ENCODE measurements at regions not wholly inside any gene's neighbourhood (a gene's known extent, or its start where the extent isn't known, plus 50 kb on each side); places are given as distances from the start of the nearest gene placed in this dataset.

DNA sequence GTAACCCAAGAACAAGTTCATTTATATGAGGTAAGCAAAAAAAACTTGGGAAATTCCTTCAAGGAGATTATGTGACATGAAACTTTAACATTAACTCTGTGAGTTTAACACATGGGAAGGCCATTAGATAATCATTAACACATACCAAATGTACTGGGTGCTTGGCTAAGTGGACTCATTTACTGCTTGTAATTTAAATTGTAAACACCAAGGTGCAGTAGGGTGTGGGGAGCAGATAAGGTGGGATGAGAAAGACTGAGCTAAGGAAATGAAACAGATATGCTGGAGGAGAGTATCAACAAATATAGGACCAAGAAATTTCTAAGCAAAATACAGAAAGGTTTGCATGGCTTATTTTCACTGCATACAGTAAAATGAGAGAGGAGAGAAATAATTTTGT lies 2384.8 kb upstream of the ACO1 start:
- TF ChIP-seq, protein P1, sequence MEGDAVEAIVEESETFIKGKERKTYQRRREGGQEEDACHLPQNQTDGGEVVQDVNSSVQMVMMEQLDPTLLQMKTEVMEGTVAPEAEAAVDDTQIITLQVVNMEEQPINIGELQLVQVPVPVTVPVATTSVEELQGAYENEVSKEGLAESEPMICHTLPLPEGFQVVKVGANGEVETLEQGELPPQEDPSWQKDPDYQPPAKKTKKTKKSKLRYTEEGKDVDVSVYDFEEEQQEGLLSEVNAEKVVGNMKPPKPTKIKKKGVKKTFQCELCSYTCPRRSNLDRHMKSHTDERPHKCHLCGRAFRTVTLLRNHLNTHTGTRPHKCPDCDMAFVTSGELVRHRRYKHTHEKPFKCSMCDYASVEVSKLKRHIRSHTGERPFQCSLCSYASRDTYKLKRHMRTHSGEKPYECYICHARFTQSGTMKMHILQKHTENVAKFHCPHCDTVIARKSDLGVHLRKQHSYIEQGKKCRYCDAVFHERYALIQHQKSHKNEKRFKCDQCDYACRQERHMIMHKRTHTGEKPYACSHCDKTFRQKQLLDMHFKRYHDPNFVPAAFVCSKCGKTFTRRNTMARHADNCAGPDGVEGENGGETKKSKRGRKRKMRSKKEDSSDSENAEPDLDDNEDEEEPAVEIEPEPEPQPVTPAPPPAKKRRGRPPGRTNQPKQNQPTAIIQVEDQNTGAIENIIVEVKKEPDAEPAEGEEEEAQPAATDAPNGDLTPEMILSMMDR (IDR thresholded peaks at IDR 0.05; ENCODE audit: insufficient read depth, low read length): no peak
- DNase-seq (ENCODE audit: low read depth): no peak
- H3K4me3 ChIP-seq (ENCODE audit: low read depth, low read length): no peak overlapping the region

- H3K4me3 ChIP-seq (ENCODE audit: low read depth, low read length): no peak overlapping the region
- DNase-seq (ENCODE audit: low read depth): no peak
- TF ChIP-seq, protein P1 (IDR thresholded peaks at IDR 0.05; ENCODE audit: insufficient read depth, low read length): no peak
These were observed 2373.8 kb upstream of the ACO1 start for GRCh38 chr9:30010691-30011090.

DNA sequence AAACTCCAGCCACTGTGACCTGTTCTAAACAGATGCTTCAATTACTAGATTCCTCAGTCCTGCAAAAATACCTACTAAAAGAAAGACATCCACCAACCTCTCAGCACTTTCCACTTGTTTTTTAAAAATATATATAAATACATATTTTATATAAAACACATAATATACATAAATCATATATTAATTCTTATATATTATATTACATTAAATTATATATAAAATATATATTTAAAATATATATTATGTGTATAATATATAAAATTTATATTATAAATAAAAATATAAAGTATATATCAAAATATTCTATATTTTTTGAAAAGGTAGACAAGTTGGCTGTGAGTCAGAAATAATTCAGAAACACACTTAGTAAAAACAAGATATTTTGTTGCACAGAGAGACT lies 2371.8 kb upstream of the ACO1 start:
- no peak overlapping the region for H3K4me3 ChIP-seq (ENCODE audit: low read depth, low read length)
- TF ChIP-seq, protein P1 (IDR thresholded peaks at IDR 0.05; ENCODE audit: insufficient read depth, low read length): no peak
- DNase-seq (ENCODE audit: low read depth): no peak

GRCh38 chr9:30015073-30015472 lies 2369.4 kb upstream of the ACO1 start:
- no peak overlapping the region for H3K4me3 ChIP-seq (ENCODE audit: low read depth, low read length)
- DNase-seq (ENCODE audit: low read depth): no peak
- TF ChIP-seq, protein P1 (IDR thresholded peaks at IDR 0.05; ENCODE audit: insufficient read depth, low read length): no peak

- no peak overlapping the region for H3K4me3 ChIP-seq (ENCODE audit: low read depth, low read length)
- TF ChIP-seq, protein P1 (IDR thresholded peaks at IDR 0.05; ENCODE audit: insufficient read depth, low read length): no peak
- DNase-seq (ENCODE audit: low read depth): no peak
These were observed 2364.3 kb upstream of the ACO1 start for GRCh38 chr9:30020161-30020560.

GRCh38 chr9:30035761-30036160 lies 2348.7 kb upstream of the ACO1 start:
- no peak overlapping the region for H3K4me3 ChIP-seq (ENCODE audit: low read depth, low read length)
- DNase-seq (ENCODE audit: low read depth): no peak
- TF ChIP-seq, protein P1 (IDR thresholded peaks at IDR 0.05; ENCODE audit: insufficient read depth, low read length): no peak

- no peak overlapping the region for H3K4me3 ChIP-seq (ENCODE audit: low read depth, low read length)
- TF ChIP-seq, protein P1 (IDR thresholded peaks at IDR 0.05; ENCODE audit: insufficient read depth, low read length): no peak
- DNase-seq (ENCODE audit: low read depth): no peak
These were observed 2347.9 kb upstream of the ACO1 start for GRCh38 chr9:30036558-30036957.
